WTC11 (cell line): ENCODE measurements at regions not wholly inside any gene's neighbourhood (a gene's known extent, or its start where the extent isn't known, plus 50 kb on each side); places are given as distances from the start of the nearest gene placed in this dataset.

ENCODE experiments used
- ATAC-seq: fragments of 200-7000 bp; cut with Tn5 transposase; 2 replicates; pipeline ENCODE4 v1.10.0; 2021; ENCODE audit warnings: mild to moderate bottlenecking, moderate library complexity
- CTCF ChIA-PET: fragments of 300-600 bp; sonication (Branson Sonifier 250); formaldehyde crosslinking; loops from one replicate; lab custom pipeline; 2021; ENCODE audit warnings: antibody characterized with exemption; lab: Charles Lee
- POLR2A ChIA-PET: fragments of 350-600 bp; sonication (Branson Sonifier 250); formaldehyde crosslinking; loops from one replicate; lab custom pipeline; 2021; ENCODE audit warnings: antibody characterized with exemption; lab: Charles Lee
- DNase-seq: peaks from one replicate; pipeline ENCODE4 v3.0.0; 2021; ENCODE audit warnings: low spot score
- H3K27ac Mint-ChIP-seq: 2 replicates; pipeline ENCODE4 v1.8.0; 2021; ENCODE audit warnings: mixed read lengths
- H3K27me3 Mint-ChIP-seq: 2 replicates; pipeline ENCODE4 v1.8.0; 2021; ENCODE audit warnings: low read depth, mild to moderate bottlenecking, moderate library complexity, mixed read lengths
- H3K36me3 Mint-ChIP-seq: 2 replicates; pipeline ENCODE4 v1.8.0; 2021; ENCODE audit warnings: mixed read lengths
- H3K4me1 Mint-ChIP-seq: 2 replicates; pipeline ENCODE4 v1.8.0; 2022; ENCODE audit warnings: mixed read lengths
- H3K4me3 Mint-ChIP-seq: 2 replicates; pipeline ENCODE4 v1.8.0; 2021; ENCODE audit warnings: mild to moderate bottlenecking, moderate library complexity, mixed read lengths
- H3K9me3 Mint-ChIP-seq: 2 replicates; pipeline ENCODE4 v1.8.0; 2021; ENCODE audit warnings: mixed read lengths
- ARID4B ChIP-seq: sonication (generic); formaldehyde crosslinking; IDR thresholded peaks from 2 replicates; pipeline ENCODE4 v1.8.0; 2023; ENCODE audit warnings: missing genetic modification reagents, mild to moderate bottlenecking, borderline replicate concordance
- ATF3 ChIP-seq: sonication (generic); formaldehyde crosslinking; conservative IDR thresholded peaks from 2 replicates; pipeline ENCODE4 v1.8.1; 2022; ENCODE audit warnings: mild to moderate bottlenecking, missing genetic modification reagents
- ATF6 ChIP-seq: sonication (generic); formaldehyde crosslinking; IDR thresholded peaks from 2 replicates; pipeline ENCODE4 v1.8.1; 2023; ENCODE audit warnings: mild to moderate bottlenecking, missing genetic modification reagents
- E2F4 ChIP-seq: sonication (generic); formaldehyde crosslinking; IDR thresholded peaks from 2 replicates; pipeline ENCODE4 v1.8.1; 2022; ENCODE audit warnings: low read depth, mild to moderate bottlenecking, moderate library complexity, missing genetic modification reagents, borderline replicate concordance
- ELF4 ChIP-seq: sonication (generic); formaldehyde crosslinking; IDR thresholded peaks from 2 replicates; pipeline ENCODE4 v1.8.1; 2022; ENCODE audit warnings: low read depth, mild to moderate bottlenecking, moderate library complexity, missing genetic modification reagents
- FOXP4 ChIP-seq: sonication (generic); formaldehyde crosslinking; IDR thresholded peaks from 2 replicates; pipeline ENCODE4 v1.8.0; 2022; ENCODE audit warnings: mild to moderate bottlenecking, missing genetic modification reagents
- MXD4 ChIP-seq: fragments of 250-450 bp; sonication (Bioruptor Pico); IDR thresholded peaks from 2 replicates; pipeline ENCODE4 v1.8.0; 2021; ENCODE audit warnings: mild to moderate bottlenecking, moderate library complexity, borderline replicate concordance
- NFE2L1 ChIP-seq: sonication (generic); formaldehyde crosslinking; IDR thresholded peaks from 2 replicates; pipeline ENCODE4 v1.8.1; 2023; ENCODE audit warnings: missing genetic modification reagents
- PRDM15 ChIP-seq: sonication (generic); formaldehyde crosslinking; IDR thresholded peaks from 2 replicates; pipeline ENCODE4 v1.8.0; 2022; ENCODE audit warnings: missing genetic modification reagents
- RORB ChIP-seq: fragments of 250-450 bp; sonication (Bioruptor Pico); IDR thresholded peaks from 2 replicates; pipeline ENCODE4 v1.9.0; 2021; ENCODE audit warnings: mild to moderate bottlenecking
- SOX15 ChIP-seq: fragments of 250-450 bp; sonication (Bioruptor Pico); IDR thresholded peaks from 2 replicates; pipeline ENCODE4 v1.9.0; 2021; ENCODE audit warnings: mild to moderate bottlenecking
- TP53 ChIP-seq: sonication (generic); formaldehyde crosslinking; IDR thresholded peaks from 2 replicates; pipeline ENCODE4 v1.8.1; 2023; ENCODE audit warnings: mild to moderate bottlenecking, missing genetic modification reagents
- ZNF138 ChIP-seq: sonication (generic); formaldehyde crosslinking; conservative IDR thresholded peaks from 2 replicates; pipeline ENCODE4 v1.8.1; 2022; ENCODE audit warnings: mild to moderate bottlenecking, moderate library complexity, missing genetic modification reagents
- ZNF219 ChIP-seq: sonication (generic); formaldehyde crosslinking; IDR thresholded peaks from 2 replicates; pipeline ENCODE4 v1.8.0; 2023; ENCODE audit warnings: missing genetic modification reagents, mild to moderate bottlenecking, borderline replicate concordance

GRCh38 chr9:113665756-113666155 lies 202.2 kb downstream of the RGS3 start (continued):
- TF ChIP-seq ATF3 (CRISPR knock-in tag): no peak
- TF ChIP-seq ARID4B (CRISPR knock-in tag): no peak
- TF ChIP-seq SOX15 (CRISPR knock-in tag): no peak
- TF ChIP-seq RORB: no peak
- no peak for TF ChIP-seq ZNF219 (CRISPR knock-in tag)

GRCh38 chr9:113668061-113668460 lies 204.5 kb downstream of the RGS3 start:
- ChIA-PET CTCF (interaction anchor here (0.7 to 1.5 kb wide), 3 partner anchors 10 to 77 kb away, joined by 3 to 5 read pairs (median 5); no protein-coding TSS in a partner anchor), POLR2A (no interaction called here)
- Mint-ChIP-seq H3K4me3 (no peak overlapping the region), H3K4me1 (no peaks in the 10 kb centered on the region), H3K27me3 (peaks cover 8% of the 10 kb centered on the region; the same call in 1 of the 2 replicates), H3K9me3 (no peaks in the 10 kb centered on the region), H3K36me3 (no peaks in the 10 kb centered on the region), H3K27ac (no peak overlapping the region)
- TF ChIP-seq ELF4 (CRISPR knock-in tag): no peak
- TF ChIP-seq TP53: no peak
- TF ChIP-seq NFE2L1 (CRISPR knock-in tag): no peak
- TF ChIP-seq FOXP4 (CRISPR knock-in tag): no peak
- TF ChIP-seq ZNF138 (CRISPR knock-in tag): no peak
- no peak for TF ChIP-seq E2F4 (CRISPR knock-in tag)
- TF ChIP-seq ATF6 (CRISPR knock-in tag): no peak
- TF ChIP-seq MXD4 (CRISPR knock-in tag): no peak
- TF ChIP-seq PRDM15: no peak
- DNase-seq (no peak), ATAC-seq (no peak)
